Endothelial cell (in vitro differentiated cells): ENCODE measurements at regions not wholly inside any gene's neighbourhood (a gene's known extent, or its start where the extent isn't known, plus 50 kb on each side); places are given as distances from the start of the nearest gene placed in this dataset.

Experiments used
- DNase-seq: peaks from one replicate; pipeline ENCODE4 v3.0.0; 2021; ENCODE audit warnings: low spot score
- H3K27ac Mint-ChIP-seq: one replicate; pipeline ENCODE4 v1.8.0; 2021; ENCODE audit warnings: mixed read lengths, inconsistent platforms; ENCODE audit not compliant: unreplicated experiment
- H3K27me3 Mint-ChIP-seq: one replicate; pipeline ENCODE4 v1.8.0; 2021; ENCODE audit warnings: mild to moderate bottlenecking, moderate library complexity, mixed read lengths, inconsistent platforms; ENCODE audit not compliant: unreplicated experiment
- H3K36me3 Mint-ChIP-seq: one replicate; pipeline ENCODE4 v1.8.0; 2021; ENCODE audit warnings: mild to moderate bottlenecking, low read depth, mixed read lengths, inconsistent platforms; ENCODE audit not compliant: unreplicated experiment
- H3K4me1 Mint-ChIP-seq: one replicate; pipeline ENCODE4 v1.8.0; 2021; ENCODE audit warnings: mild to moderate bottlenecking, mixed read lengths, inconsistent platforms; ENCODE audit not compliant: unreplicated experiment
- H3K4me3 Mint-ChIP-seq: one replicate; pipeline ENCODE4 v1.8.0; 2021; ENCODE audit warnings: mild to moderate bottlenecking, mixed read lengths, inconsistent platforms; ENCODE audit not compliant: unreplicated experiment
- H3K9me3 Mint-ChIP-seq: one replicate; pipeline ENCODE4 v1.8.0; 2021; ENCODE audit warnings: mixed read lengths, inconsistent platforms; ENCODE audit not compliant: unreplicated experiment
- CTCF ChIP-seq: fragments of 200-600 bp; sonication (generic); IDR thresholded peaks from one replicate; pipeline ENCODE4 v1.5.0; 2021; ENCODE audit warnings: antibody characterized with exemption; ENCODE audit not compliant: unreplicated experiment

GRCh38 chr2:111235192-111236015 lies 114.7 kb downstream of the BCL2L11 start:
- H3K36me3 Mint-ChIP-seq = peaks cover 35% of the 10 kb centered on the region
- H3K4me1 Mint-ChIP-seq = peaks cover 5% of the 10 kb centered on the region
- H3K27ac Mint-ChIP-seq = no peak overlapping the region
- H3K9me3 Mint-ChIP-seq = peaks cover 6% of the 10 kb centered on the region
- no peak for TF ChIP-seq CTCF
- H3K4me3 Mint-ChIP-seq = no peak overlapping the region
- H3K27me3 Mint-ChIP-seq = peaks cover 2% of the 10 kb centered on the region
- DNase-seq = no peak

- Mint-ChIP-seq H3K4me1 (peaks cover 5% of the 10 kb centered on the region), H3K4me3 (no peak overlapping the region), H3K27me3 (peaks cover 2% of the 10 kb centered on the region), H3K9me3 (peaks cover 6% of the 10 kb centered on the region), H3K36me3 (peaks cover 34% of the 10 kb centered on the region), H3K27ac (no peak overlapping the region)
- DNase-seq = no peak
- no peak for TF ChIP-seq CTCF
Observed at GRCh38 chr2:111236025-111236424, 115.3 kb downstream of the BCL2L11 start.

- H3K4me3 Mint-ChIP-seq = no peak overlapping the region
- no peak overlapping the region for H3K27ac Mint-ChIP-seq
- H3K9me3 Mint-ChIP-seq = no peaks in the 10 kb centered on the region
- no peak for TF ChIP-seq CTCF
- H3K27me3 Mint-ChIP-seq = peaks cover 2% of the 10 kb centered on the region
- peaks cover 5% of the 10 kb centered on the region for H3K4me1 Mint-ChIP-seq
- no peak for DNase-seq
- peaks cover 19% of the 10 kb centered on the region for H3K36me3 Mint-ChIP-seq
Observed at GRCh38 chr2:111238296-111238695, 117.6 kb downstream of the BCL2L11 start.

- no peaks in the 10 kb centered on the region for H3K9me3 Mint-ChIP-seq
- no peak for DNase-seq
- peaks cover 1% of the 10 kb centered on the region for H3K27me3 Mint-ChIP-seq
- H3K36me3 Mint-ChIP-seq = peaks cover 11% of the 10 kb centered on the region
- H3K27ac Mint-ChIP-seq = no peak overlapping the region
- H3K4me3 Mint-ChIP-seq = no peak overlapping the region
- peaks cover 5% of the 10 kb centered on the region for H3K4me1 Mint-ChIP-seq
- no peak for TF ChIP-seq CTCF
Observed at GRCh38 chr2:111239107-111239506, 118.4 kb downstream of the BCL2L11 start.

GRCh38 chr2:111239581-111240249 lies 119.0 kb downstream of the BCL2L11 start:
- peaks cover 1% of the 10 kb centered on the region for H3K27me3 Mint-ChIP-seq
- peaks cover 11% of the 10 kb centered on the region for H3K36me3 Mint-ChIP-seq
- H3K27ac Mint-ChIP-seq = no peak overlapping the region
- no peaks in the 10 kb centered on the region for H3K9me3 Mint-ChIP-seq
- peaks cover 5% of the 10 kb centered on the region for H3K4me1 Mint-ChIP-seq
- no peak for TF ChIP-seq CTCF
- DNase-seq = no peak
- no peak overlapping the region for H3K4me3 Mint-ChIP-seq
